ENCODE measurements at regions not wholly inside any gene's neighbourhood (a gene's known extent, or its start where the extent isn't known, plus 50 kb on each side); places are given as distances from the start of the nearest gene placed in this dataset.

DNA sequence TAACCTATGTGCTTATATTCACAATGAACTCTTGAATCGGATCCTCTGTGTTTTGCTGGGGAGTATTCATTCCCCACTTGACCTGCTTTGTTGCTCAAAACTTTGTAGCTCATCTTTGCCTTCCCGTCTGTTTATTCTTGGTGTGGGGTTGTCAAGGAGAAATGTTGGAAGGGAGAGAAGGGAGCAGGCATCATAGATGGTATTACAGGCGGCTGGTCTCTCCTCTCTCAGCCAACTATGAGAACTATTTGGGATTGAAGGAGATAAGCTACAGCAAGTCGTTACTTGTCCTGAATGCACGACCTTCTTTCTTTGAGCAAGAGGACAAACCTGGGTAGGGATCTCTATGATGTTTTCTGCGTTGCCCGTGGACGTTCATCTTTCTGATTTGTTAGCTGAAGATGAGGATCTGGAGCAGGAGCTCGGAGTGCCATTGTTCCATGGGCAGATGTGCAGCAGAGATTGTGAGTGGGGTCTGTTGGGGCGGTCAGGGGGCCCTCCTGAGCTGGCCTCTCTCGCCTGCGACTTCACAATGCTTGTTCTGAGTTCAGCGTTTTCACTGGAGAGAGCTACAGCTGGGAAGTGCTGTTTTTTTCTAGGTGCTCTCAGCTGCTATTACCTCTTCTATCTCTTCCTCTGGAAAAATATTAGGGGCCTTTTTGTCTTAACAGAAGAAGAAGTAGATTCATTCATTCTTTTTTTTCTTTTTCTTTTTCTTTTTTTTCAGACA is 126.9 kb upstream of the KLF6 start:
- no peak overlapping the region for H2BK5ac ChIP-seq (ENCODE audit: insufficient read length, low read length)
- H3K4me1 ChIP-seq (ENCODE audit: insufficient read depth, low read length): no peaks in the 10 kb centered on the region
- H3K18ac ChIP-seq (ENCODE audit: insufficient read length, low read depth, low read length): no peak overlapping the region
- H3K27me3 ChIP-seq (ENCODE audit: insufficient read depth, low read length): no peaks in the 10 kb centered on the region
- no peak overlapping the region for H3K27ac ChIP-seq (ENCODE audit: insufficient read length, low read depth, low read length)
- H4K91ac ChIP-seq (ENCODE audit: insufficient read length, low read depth, low read length): no peak overlapping the region
- H2AK5ac ChIP-seq (ENCODE audit: insufficient read length, low read length): no peak overlapping the region
- H3K36me3 Mint-ChIP-seq (ENCODE audit: insufficient read depth in 1 of 3, low read depth in 3 of 3): no peaks in the 10 kb centered on the region
- DNase-seq: no peak
- no peaks in the 10 kb centered on the region for H3K9me3 Mint-ChIP-seq
- no peak overlapping the region for H2BK20ac ChIP-seq (ENCODE audit: low read depth, low read length, poor library complexity, severe bottlenecking)
- H3K9me3 ChIP-seq (ENCODE audit: control insufficient read depth, low read depth, low read length): no peaks in the 10 kb centered on the region
- H2BK120ac ChIP-seq (ENCODE audit: low read depth, low read length, poor library complexity, severe bottlenecking): no peak overlapping the region
- TF ChIP-seq, protein P1, sequence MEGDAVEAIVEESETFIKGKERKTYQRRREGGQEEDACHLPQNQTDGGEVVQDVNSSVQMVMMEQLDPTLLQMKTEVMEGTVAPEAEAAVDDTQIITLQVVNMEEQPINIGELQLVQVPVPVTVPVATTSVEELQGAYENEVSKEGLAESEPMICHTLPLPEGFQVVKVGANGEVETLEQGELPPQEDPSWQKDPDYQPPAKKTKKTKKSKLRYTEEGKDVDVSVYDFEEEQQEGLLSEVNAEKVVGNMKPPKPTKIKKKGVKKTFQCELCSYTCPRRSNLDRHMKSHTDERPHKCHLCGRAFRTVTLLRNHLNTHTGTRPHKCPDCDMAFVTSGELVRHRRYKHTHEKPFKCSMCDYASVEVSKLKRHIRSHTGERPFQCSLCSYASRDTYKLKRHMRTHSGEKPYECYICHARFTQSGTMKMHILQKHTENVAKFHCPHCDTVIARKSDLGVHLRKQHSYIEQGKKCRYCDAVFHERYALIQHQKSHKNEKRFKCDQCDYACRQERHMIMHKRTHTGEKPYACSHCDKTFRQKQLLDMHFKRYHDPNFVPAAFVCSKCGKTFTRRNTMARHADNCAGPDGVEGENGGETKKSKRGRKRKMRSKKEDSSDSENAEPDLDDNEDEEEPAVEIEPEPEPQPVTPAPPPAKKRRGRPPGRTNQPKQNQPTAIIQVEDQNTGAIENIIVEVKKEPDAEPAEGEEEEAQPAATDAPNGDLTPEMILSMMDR (conservative IDR thresholded peaks at IDR 0.05): no peak
- no CpG with 5 or more reads among the region's 13 CpGs for WGBS (ENCODE audit: extremely low coverage, insufficient read length, low lambda C conversion rate)
- no peak overlapping the region for H3K23ac ChIP-seq (ENCODE audit: insufficient read length, low read depth, low read length)
- no peak overlapping the region for H3K4me2 ChIP-seq (ENCODE audit: insufficient read depth, insufficient read length, low read length)
- no peak overlapping the region for H3T11ph ChIP-seq (ENCODE audit: low read length)
- no peak overlapping the region for H4K5ac ChIP-seq (ENCODE audit: insufficient read length, low read depth, low read length)
- H2AFZ ChIP-seq (ENCODE audit: low read length): no peak overlapping the region
- peak overlapping the region in 2 of 3 experiments; percentile 7 to 16; a peak in 1 of 7 replicates for H3K27ac Mint-ChIP-seq
- no peaks in the 10 kb centered on the region for H4K20me1 ChIP-seq (ENCODE audit: control insufficient read depth, insufficient read depth, insufficient read length)
- H3K27me3 Mint-ChIP-seq (ENCODE audit: low read depth): no peaks in the 10 kb centered on the region
- no peaks in the 10 kb centered on the region for H3K79me2 ChIP-seq (ENCODE audit: insufficient read depth, low read length)
- no peaks in the 10 kb centered on the region for H3K79me1 ChIP-seq (ENCODE audit: insufficient read depth, low read depth, low read length, poor library complexity, severe bottlenecking)
- H2BK15ac ChIP-seq (ENCODE audit: low read depth, low read length): no peak overlapping the region
- H3K4me3 Mint-ChIP-seq: no peak overlapping the region
- no peak overlapping the region for H3K9ac ChIP-seq (ENCODE audit: extremely low read depth, insufficient read length, low read length)
- no peak overlapping the region for H4K8ac ChIP-seq (replicated peaks; ENCODE audit: insufficient read length, low read depth, low read length)
- no peak overlapping the region for H3K14ac ChIP-seq (ENCODE audit: insufficient read depth, low read length)
- no peak overlapping the region for H3K56ac ChIP-seq (ENCODE audit: insufficient read length, low read depth, low read length)
- H2BK12ac ChIP-seq (ENCODE audit: insufficient read length, low read depth, low read length): no peak overlapping the region
- no peak overlapping the region for H3K4ac ChIP-seq (ENCODE audit: low read depth, low read length)
- peaks cover 0 to 4% of the 10 kb centered on the region in 2 experiments; a peak in 2 of 4 replicates for H3K4me1 Mint-ChIP-seq
- no peaks in the 10 kb centered on the region for H3K23me2 ChIP-seq (ENCODE audit: insufficient read length, low read depth, low read length, poor library complexity, severe bottlenecking)
